NCI-H526 (cell line): ENCODE measurements at regions not wholly inside any gene's neighbourhood (a gene's known extent, or its start where the extent isn't known, plus 50 kb on each side); places are given as distances from the start of the nearest gene placed in this dataset.
A peak's percentile ranks its signal among the peaks of the same experiment; 100 is the strongest.
"Not testable (repeated sequence)": the region's sequence is repeated elsewhere in the genome, so short reads cannot be mapped to it uniquely, and the experiment has no call there.

ENCODE experiments used
- DNase-seq, 2 experiments: peaks; one replicate each; lab custom pipeline; 2025; lab: John Stamatoyannopoulos, UW

- no peak for DNase-seq
Observed at GRCh38 chr3:110324171-110324705, 747.4 kb upstream of the NECTIN3 start.

- DNase-seq: no peak
Observed at GRCh38 chr3:110327870-110328269, 743.7 kb upstream of the NECTIN3 start.

DNA sequence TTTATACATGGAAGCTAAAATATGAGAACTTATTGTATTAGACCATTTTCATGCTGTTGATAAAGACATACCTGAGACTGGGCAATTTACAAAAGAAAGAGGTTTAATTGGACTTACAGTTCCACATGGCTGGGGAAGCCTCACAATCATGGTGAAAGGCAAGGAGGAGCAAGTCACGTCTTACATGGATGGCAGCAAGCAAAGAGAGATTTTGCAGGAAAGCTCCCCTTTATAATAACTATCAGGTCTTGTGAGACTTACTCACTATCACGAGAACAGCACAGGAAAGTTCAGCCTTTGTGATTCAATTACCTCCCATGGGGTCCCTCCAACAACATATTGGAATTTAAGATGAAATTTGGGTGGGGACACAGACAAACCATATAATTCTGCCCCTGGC lies 740.1 kb upstream of the NECTIN3 start:
- DNase-seq: not testable (repeated sequence)

- DNase-seq: no peak
Observed at GRCh38 chr3:110332629-110333028, 739.0 kb upstream of the NECTIN3 start.

DNA sequence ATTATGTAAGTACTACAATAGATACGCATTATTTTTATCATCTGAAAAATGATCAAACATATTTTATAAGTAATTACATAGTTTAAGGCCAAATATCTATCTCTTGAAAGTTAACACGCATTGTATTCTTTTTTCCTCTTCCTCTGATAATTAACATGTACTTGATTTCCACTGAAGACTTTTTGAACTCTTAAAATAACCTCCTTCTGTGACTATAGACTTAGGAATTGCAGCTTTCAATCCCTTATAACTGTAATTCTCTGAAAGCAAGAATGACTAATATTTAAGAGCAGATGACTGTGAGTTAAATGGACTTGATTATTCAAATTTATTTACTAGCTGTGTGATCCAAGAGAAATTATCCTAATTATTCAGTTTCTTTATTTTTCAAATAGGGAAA lies 730.6 kb upstream of the NECTIN3 start:
- no peak for DNase-seq

GRCh38 chr3:110343376-110343775 lies 728.2 kb upstream of the NECTIN3 start:
- no peak for DNase-seq

- no peak for DNase-seq
Observed at GRCh38 chr3:110343945-110344344, 727.7 kb upstream of the NECTIN3 start.

DNA sequence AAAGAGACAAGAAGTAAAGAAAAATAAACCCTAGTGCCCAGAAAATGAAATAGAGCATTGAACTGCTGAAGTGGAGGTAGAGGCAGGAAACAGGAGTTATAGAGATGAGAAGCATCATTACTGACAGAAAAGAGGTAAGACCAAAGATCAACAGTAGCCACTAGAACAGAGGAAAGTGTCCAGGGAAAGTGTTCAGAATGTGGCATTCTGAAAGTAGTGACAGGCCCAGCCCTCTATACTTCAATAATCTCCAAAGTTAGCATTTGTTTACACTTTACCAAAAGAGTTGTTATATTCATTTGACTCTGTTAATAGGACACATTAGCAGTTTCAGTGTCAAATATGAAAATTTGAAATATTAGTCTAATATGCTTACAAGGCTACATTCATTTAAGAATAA lies 727.1 kb upstream of the NECTIN3 start:
- DNase-seq: no peak

DNA sequence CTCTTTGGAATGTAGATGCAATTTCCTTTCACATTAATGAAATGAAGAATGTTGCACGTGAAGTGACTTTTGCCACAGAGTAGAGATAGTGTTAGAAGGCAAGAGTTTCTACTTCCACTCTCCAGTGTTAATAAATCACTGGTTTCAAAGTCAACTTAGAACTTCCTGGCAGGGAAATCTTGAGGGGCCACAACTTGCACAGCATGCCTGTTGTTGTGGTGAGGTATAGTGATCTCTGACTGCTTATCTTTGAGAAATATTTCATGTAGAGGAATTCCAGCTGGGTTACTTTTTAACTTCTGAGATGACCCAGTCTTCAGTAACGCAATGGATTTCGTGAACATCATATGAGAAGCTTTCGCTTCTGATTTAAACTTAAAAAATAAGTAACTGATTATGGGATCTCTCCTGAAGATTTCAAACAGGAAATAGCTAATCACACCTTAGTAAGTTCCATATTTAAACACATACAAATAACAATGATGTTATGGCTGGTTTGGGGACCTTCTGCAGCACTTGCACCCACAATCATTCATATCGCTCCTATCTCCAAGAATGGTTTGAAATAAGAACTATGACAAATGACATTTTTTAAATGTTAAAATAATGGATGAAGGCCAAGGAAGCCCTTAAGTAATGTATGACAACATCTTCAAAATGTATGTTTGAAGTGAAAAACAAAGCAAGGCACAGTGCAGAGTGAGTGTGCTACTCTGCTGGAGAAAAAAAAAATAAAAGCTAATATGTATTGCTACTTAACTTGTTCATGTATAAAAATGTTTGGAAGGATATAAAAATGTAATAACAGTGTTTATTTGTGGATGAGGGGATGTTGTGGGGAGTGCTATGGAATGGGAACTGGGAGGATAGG lies 726.5 kb upstream of the NECTIN3 start:
- DNase-seq: no peak

DNA sequence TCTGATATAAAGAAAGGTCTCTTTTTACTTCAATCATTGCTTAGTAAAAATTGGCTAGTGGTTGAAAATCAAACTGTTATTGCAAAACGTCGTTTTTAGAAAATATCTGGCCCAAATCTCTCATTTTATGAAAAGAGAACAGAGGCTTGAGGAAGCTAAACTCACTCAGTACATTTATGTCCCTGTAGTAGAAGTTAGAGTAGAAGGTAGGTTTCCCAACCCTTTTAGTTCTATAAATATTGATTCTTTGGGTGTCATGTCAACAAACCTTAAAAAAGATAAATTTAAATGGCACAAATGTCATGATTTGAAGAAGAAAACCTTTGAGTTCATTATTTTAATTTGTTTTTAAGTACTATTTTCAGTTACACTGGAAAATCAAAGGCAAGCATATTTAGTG lies 722.3 kb upstream of the NECTIN3 start:
- DNase-seq: no peak

DNA sequence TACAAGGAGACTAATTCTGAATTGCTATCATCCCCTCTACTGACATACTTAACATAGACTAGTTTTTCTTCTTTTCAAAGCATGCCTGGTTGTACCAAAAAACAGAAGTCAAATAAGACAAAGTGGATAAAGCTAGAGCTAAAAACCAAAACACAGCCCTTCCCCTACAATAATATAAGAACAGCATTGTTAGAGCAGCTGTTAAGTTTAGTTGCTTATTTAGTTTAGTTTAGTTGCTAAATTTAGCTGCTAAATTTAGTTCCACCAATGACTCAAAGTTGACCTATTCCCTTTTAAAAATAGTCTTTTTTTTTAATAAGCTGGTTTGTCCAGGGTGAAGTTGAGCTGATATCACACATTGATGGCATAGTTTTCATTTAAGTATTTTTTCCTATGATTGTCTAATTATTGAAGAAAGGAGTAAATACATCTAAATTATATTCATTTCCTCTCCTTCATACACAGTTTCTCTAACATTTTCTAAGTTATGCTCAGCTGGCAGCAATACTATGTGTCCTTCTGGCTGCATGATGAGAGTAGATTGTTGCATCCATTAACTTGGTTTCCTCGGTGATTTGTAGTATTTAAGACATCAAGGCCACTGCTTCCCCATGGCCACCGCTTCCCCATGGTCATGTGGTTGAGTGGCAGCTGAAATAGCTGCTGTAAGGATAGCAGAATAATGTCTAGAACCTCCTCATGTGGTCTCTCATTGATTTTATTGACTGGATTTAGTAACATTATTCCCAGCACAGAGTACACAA lies 718.6 kb upstream of the NECTIN3 start:
- no peak for DNase-seq

DNA sequence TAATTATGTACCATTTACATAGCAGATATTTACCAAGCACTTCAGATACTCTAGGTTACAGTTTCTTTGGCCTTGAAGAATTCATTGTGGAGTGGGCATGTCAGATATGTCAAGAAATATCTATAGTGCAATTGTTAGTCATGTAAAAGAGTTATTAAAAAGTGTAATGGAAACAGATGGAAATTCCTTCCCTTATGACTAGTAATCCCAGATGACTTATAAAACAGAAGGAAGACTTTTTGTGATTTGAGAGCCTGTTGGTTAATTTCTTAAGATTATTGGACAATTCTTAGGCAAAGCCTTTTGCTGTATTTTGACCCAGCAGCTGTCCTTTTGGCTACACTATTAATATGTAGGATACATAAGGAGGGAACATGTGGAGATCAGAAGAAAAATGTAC lies 708.9 kb upstream of the NECTIN3 start:
- no peak for DNase-seq

DNA sequence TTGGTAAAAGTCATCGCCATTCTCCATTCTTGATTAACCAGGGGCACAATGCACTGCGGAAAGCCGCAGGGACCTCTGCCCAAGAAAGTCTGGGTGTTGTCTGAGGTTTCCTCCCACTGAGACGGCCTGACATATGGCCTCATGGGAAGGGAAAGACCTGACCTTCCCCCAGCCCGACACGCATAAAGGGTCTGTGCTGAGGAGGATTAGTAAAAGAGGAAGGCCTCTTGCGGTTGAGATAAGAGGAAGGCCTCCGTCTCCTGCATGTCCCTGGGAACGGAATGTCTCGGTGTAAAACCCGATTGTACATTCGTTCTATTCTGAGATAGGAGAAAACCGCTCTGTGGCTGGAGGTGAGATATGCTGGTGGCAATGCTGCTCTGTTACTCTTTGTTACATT lies 704.3 kb upstream of the NECTIN3 start:
- not testable (repeated sequence) for DNase-seq

DNA sequence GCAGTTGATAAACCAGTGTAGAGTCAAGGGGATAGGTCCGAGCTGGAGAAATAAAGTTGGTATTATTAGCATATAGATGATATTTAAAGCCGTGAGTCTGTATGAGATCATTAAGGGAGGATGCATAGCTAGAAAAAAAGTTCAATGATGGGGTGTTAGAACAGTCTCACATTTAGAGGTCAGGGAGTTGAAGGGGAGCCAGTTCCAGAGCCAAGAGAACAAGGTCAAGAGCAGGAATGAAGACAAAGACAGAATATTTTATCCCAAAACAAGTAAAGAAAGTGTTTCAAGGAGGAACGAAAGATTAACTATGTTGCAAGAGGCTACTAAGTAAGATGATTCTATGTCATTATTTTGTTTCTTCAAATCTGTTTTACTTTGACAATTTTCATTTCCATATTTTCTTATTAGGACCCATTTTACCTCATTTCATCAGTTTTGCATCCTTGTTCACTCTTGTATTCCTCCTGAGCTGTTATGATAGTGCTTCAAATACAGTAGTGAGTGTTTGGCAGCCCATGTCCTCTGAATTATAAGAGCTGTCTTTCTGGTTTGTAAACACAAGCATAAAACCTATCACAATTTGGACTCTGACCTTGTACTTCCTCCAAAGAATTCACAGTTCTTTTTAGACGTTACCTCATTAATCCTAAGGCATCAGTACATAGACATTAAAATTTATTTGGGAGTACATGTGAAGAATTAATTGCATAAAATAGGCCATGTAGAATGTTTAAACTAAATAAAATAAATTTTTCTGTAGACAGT lies 695.7 kb upstream of the NECTIN3 start:
- no peak for DNase-seq

DNA sequence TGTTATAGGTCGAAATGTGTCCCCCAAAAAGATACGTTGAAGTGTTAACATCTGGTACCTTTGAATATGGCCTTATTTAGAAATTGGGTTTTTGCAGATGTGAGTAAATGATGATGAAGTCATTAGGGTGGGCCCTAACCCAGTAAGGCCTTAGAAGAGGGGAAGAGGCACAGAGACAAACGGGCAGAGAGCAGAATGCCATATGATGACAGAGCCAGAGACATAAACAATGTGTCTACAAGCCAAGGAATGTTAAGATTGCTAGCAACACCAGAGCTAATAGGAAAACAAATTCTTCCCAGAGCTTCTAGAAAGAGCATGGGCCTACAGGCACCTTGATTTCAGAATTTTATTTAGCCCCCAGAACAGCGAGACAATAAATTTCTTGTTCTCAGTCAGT lies 693.1 kb upstream of the NECTIN3 start:
- DNase-seq: no peak

DNA sequence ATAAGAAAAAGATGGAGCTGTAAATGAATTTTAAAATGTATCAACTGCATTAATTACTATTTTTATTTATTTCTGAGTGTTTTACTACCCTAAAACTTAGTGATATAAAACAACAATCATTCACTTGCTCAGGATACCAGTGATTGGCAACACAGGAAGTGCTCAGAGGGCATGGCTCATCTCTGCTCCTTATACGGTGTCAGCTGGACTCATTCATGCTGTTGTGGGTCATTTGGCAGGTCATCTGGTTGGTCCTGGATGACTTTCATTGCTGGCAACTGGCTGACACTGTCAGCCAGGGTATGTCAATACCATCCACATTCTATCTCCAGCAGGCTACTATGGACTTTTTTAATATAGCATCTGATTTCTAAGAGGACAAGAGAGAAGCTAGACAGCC lies 689.6 kb upstream of the NECTIN3 start:
- no peak for DNase-seq

DNA sequence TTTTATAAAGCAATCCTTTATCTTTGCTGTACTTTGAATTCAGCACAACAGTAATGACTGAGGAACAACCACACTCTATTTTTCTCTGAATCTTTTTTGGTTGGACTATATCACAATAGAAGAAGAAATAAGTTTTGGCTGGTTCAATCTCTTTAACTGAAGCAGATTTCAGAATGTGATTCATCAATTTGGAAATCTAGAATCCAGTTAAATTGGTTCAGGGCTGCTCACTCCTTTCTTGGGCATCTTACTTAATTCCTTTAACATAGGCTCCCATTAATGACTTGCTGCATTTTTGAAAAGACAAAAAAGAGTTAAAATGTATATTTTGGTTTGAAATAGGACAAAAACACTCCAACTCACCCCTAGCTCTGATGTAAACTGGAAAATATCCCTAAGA lies 688.3 kb upstream of the NECTIN3 start:
- no peak for DNase-seq

DNA sequence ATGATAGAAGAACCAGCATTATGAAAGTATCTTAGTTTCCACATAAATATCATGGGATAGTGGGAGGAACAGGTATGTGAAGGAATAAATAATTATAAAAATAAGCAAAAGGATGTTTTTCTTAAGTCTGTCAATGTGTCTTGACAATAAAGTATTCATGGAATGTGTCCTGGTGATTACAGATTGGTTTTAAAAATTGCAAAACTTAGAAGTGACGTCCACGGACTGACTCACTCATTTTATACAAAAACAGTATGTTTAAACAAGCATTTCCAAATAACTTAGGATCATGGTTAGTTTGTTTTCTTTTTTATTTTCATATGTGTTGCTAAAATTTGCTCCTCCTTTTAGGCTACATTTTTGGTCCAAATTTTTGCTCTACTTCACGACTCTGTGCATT lies 687.0 kb upstream of the NECTIN3 start:
- DNase-seq: no peak

DNA sequence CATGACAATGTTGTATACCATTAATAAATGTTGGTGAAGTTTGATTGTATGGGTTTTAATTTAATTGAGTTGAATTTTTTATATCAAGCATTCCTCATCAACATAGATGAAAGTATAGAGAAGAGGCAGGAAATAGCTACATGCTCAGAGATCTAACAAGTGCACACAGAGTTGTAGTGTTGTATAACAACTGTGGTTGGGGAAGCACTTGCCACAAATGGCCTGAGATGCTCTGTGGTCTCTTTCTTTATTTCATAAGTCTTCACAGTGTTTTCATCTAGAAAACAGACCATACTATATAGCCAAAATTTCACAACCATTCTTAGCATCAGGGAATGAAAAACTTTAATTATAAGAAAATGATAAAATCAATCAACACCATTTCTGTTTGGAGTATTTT lies 682.6 kb upstream of the NECTIN3 start:
- DNase-seq: no peak

DNA sequence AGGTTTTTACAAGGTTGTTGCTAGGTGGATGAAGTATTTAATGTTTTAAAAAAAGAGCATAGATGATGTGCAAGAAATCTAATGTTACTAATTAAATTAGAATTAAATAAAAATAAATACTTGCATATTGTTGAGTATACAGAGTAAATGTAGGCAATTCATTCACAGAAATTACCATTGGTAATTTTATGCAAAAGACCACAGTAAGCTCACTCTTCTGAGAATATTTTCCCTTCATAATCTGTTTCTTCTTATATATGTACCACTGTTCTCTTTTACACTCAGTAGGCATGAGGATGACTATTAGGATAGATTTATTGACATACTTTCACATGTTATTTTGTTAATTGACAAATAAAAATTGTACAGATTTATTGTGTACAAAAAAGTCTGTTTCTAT lies 681.2 kb upstream of the NECTIN3 start:
- peak; percentile 10 to 35 for DNase-seq

GRCh38 chr3:110391042-110391441 lies 680.6 kb upstream of the NECTIN3 start:
- DNase-seq: peak; percentile 79 to 85

DNA sequence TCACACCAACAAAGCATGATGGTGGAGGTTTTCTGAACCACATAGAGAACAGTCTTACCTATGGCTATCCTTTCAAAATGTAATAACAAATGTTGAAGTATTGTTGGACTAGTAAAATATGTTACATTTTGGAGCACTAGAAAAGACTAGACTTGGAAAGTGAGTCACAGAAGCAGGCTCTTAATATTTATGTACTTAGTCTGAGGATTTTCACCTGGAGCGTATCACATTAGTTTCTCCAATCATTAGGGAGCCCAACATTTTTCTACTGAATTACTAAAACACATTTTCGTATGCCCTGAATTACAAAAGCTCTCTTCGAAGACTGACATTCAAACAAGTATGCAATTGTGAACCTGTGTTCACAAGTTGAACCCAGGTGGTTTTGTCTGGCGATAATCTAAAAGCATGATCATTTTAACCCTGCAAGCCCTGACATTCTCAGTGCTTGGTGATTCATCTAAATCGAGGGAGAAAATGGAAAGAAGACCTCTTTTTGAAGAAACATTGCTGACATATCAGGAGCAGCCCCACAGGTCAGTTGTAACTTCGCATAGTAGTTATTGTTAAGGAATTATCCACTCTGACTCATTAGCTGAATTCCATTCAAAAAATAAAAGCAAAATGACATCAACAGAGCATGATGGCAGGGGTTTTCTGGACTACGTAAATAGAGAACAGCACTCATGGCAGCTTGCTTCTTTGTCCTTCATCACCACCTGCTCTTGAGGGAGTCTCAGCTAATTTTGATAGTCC lies 679.8 kb upstream of the NECTIN3 start:
- DNase-seq: no peak
